Erythroblast (primary cell): ENCODE measurements at regions not wholly inside any gene's neighbourhood (a gene's known extent, or its start where the extent isn't known, plus 50 kb on each side); places are given as distances from the start of the nearest gene placed in this dataset.

Experiments
- GATA1 ChIP-seq: IDR thresholded peaks from 2 replicates; pipeline ENCODE4 v1.6.1; 2011; ENCODE audit warnings: low read depth, mild to moderate bottlenecking, control low read depth, low read length, moderate library complexity
- POLR2A ChIP-seq: IDR thresholded peaks from 2 replicates; pipeline ENCODE4 v1.6.1; 2011; ENCODE audit warnings: mild to moderate bottlenecking, low read length

- TF ChIP-seq POLR2A (no peak), GATA1 (no peak)
These were observed 1143.6 kb upstream of the ACVR2A start for GRCh38 chr2:146701183-146701582.
